Neuronal stem cell (in vitro differentiated cells): ENCODE measurements at regions not wholly inside any gene's neighbourhood (a gene's known extent, or its start where the extent isn't known, plus 50 kb on each side); places are given as distances from the start of the nearest gene placed in this dataset.

Source experiments
- DNase-seq: peaks from one replicate; pipeline ENCODE4 v3.0.0-alpha.2; 2013; ENCODE audit warnings: low spot score
- H2AFZ ChIP-seq: one replicate; pipeline ENCODE4 v1.6.1; 2013; ENCODE audit warnings: mild to moderate bottlenecking, low read length, inconsistent platforms
- H2AK5ac ChIP-seq: 2 replicates; pipeline ENCODE4 v1.6.1; 2013; ENCODE audit warnings: low read depth, mild to moderate bottlenecking, inconsistent platforms, low read length, moderate library complexity, mixed read lengths
- H2BK120ac ChIP-seq: 2 replicates; pipeline ENCODE4 v1.6.1; 2013; ENCODE audit warnings: low read depth, mild to moderate bottlenecking, inconsistent platforms, low read length, moderate library complexity, mixed read lengths
- H2BK12ac ChIP-seq: one replicate; pipeline ENCODE4 v1.6.1; 2013; ENCODE audit warnings: low read length, inconsistent platforms
- H2BK15ac ChIP-seq: 2 replicates; pipeline ENCODE4 v1.6.1; 2013; ENCODE audit warnings: mild to moderate bottlenecking, low read length, inconsistent platforms, mixed read lengths
- H2BK5ac ChIP-seq: one replicate; pipeline ENCODE4 v1.6.1; 2013; ENCODE audit warnings: inconsistent platforms, mild to moderate bottlenecking, low read length, moderate library complexity
- H3K14ac ChIP-seq: one replicate; pipeline ENCODE4 v1.6.1; 2013; ENCODE audit warnings: low read length, inconsistent platforms
- H3K18ac ChIP-seq: 2 replicates; pipeline ENCODE4 v1.6.1; 2013; ENCODE audit warnings: low read length, inconsistent platforms
- H3K23ac ChIP-seq: 2 replicates; pipeline ENCODE4 v1.6.1; 2013; ENCODE audit warnings: low read depth, mild to moderate bottlenecking, mixed read lengths, low read length, inconsistent platforms; ENCODE audit not compliant: poor library complexity
- H3K27ac ChIP-seq: replicated peaks from 3 replicates; pipeline ENCODE4 v1.5.1; 2013; ENCODE audit warnings: low read length, inconsistent platforms
- H3K27me3 ChIP-seq, 3 experiments: 2 replicates each; pipeline ENCODE4 v1.6.1; 2013; ENCODE audit warnings: low read length in 3 of 3, mild to moderate bottlenecking in 2 of 3, inconsistent platforms in 1 of 3, low read depth in 1 of 3, mixed read lengths in 1 of 3, moderate library complexity in 1 of 3; ENCODE audit not compliant: control insufficient read depth in 3 of 3, insufficient read depth in 3 of 3
- H3K36me3 ChIP-seq, 2 donors: replicated peaks in 1 of 2; 2 replicates each; pipeline ENCODE4 v1.6.1; 2013; ENCODE audit warnings: low read length in 2 of 2; ENCODE audit not compliant: control insufficient read depth in 2 of 2, insufficient read depth in 2 of 2
- H3K4ac ChIP-seq: 2 replicates; pipeline ENCODE4 v1.6.1; 2013; ENCODE audit warnings: inconsistent platforms, mild to moderate bottlenecking, low read length, moderate library complexity
- H3K4me1 ChIP-seq, 2 donors: 1 replicate in 1 of 2; 2 replicates in 1 of 2; pipeline ENCODE4 v1.6.1; 2013; ENCODE audit warnings: low read length in 2 of 2, low read depth in 1 of 2; ENCODE audit not compliant: control insufficient read depth in 2 of 2, insufficient read depth in 1 of 2
- H3K4me2 ChIP-seq: one replicate; pipeline ENCODE4 v1.6.1; 2013; ENCODE audit warnings: mild to moderate bottlenecking, low read length, inconsistent platforms; ENCODE audit not compliant: insufficient read depth, poor library complexity, severe bottlenecking
- H3K4me3 ChIP-seq, 2 donors: 2 replicates each; pipeline ENCODE4 v1.5.1; 2013; ENCODE audit warnings: low read length in 2 of 2, mild to moderate bottlenecking in 2 of 2, inconsistent platforms in 1 of 2, moderate library complexity in 1 of 2
- H3K79me1 ChIP-seq: one replicate; pipeline ENCODE4 v1.6.1; 2013; ENCODE audit warnings: low read depth, mild to moderate bottlenecking, inconsistent platforms, low read length, moderate library complexity
- H3K9ac ChIP-seq: one replicate; pipeline ENCODE4 v1.6.1; 2013; ENCODE audit warnings: mild to moderate bottlenecking, low read depth, low read length, inconsistent platforms; ENCODE audit not compliant: poor library complexity
- H3K9me3 ChIP-seq, 2 donors: replicated peaks in 1 of 2; 2 replicates each; pipeline versions ENCODE3 to v1.6.1; 2013; ENCODE audit warnings: low read length in 2 of 2, mild to moderate bottlenecking in 2 of 2, inconsistent platforms in 1 of 2, low read depth in 1 of 2, mixed read lengths in 1 of 2, moderate library complexity in 1 of 2; ENCODE audit not compliant: control insufficient read depth in 2 of 2, insufficient read depth in 1 of 2
- H4K8ac ChIP-seq: one replicate; pipeline ENCODE4 v1.6.1; 2013; ENCODE audit warnings: low read depth, mild to moderate bottlenecking, inconsistent platforms, low read length, moderate library complexity
- H4K91ac ChIP-seq: one replicate; pipeline ENCODE4 v1.6.1; 2013; ENCODE audit warnings: low read length, low read depth, mild to moderate bottlenecking, inconsistent platforms; ENCODE audit not compliant: poor library complexity
- whole genome bisulfite sequencing, 2 donors: extraction: QIAGEN DNeasy Blood & Tissue Kit; methylation state at CpG; one replicate each; pipeline ENCODE4 v1.1.7; 2013; ENCODE audit warnings: missing lambda C conversion rate in 2 of 2, mixed read lengths in 1 of 2; ENCODE audit not compliant: insufficient read length in 2 of 2, insufficient replicate concordance in 1 of 2; ENCODE audit errors: extremely low coverage in 2 of 2; 5-methylcytosine and 5-hydroxymethylcytosine counted together

DNA sequence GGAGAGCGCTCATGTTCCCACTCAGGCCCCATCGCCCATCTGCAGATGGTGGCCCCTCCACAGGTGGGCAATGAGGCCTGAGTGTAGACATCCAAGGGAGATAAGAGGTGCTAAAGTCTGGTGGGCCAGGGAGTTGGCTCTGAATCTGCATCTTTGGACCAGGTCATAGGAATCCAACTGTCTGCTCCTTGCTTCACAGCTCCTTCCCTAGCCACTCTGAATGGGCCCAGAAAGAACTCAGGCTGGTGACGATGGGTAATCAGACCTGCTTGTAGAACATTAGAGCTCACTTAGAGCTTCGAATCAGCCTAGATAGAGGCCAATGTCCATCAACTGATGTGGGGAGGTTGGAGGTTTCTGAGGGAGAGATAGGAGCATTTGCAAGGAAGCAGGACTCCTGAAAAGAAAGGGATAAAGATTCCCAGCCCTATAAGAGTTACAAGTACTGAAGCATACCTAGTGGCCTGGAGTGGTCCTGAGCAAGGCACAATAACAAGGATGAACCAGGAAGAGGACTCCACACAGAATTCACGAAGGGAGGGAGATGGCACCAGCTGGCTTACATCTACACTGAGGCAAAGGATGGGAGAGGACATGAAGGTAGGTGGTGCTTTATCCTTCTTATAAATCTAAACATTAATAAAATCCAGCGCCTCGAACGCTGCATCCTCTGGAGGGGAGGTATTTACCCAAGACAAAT lies 132.8 kb upstream of the ALDH1B1 start:
- Histone ChIP-seq H3K27ac (no peak overlapping the region), H4K91ac (no peak overlapping the region), H3K36me3 (no peaks in the 10 kb centered on the region), H3K9me3 (peaks cover 0 to 4% of the 10 kb centered on the region in 2 donors), H2BK15ac (no peak overlapping the region), H3K14ac (no peak overlapping the region), H3K27me3 (no peaks in the 10 kb centered on the region), H3K18ac (no peak overlapping the region), H3K4ac (no peak overlapping the region), H3K4me2 (no peak overlapping the region), H3K79me1 (no peaks in the 10 kb centered on the region), H2BK120ac (no peak overlapping the region), H2BK12ac (no peak overlapping the region), H3K4me3 (no peak overlapping the region), H3K4me1 (peaks cover 0 to 4% of the 10 kb centered on the region in 2 donors), H2AK5ac (no peak overlapping the region), H2AFZ (no peak overlapping the region), H2BK5ac (no peak overlapping the region), H3K23ac (no peak overlapping the region), H4K8ac (no peak overlapping the region), H3K9ac (no peak overlapping the region)
- no CpG with 5 or more reads among the region's 8 CpGs for WGBS, 2 donors
- DNase-seq: no peak

DNA sequence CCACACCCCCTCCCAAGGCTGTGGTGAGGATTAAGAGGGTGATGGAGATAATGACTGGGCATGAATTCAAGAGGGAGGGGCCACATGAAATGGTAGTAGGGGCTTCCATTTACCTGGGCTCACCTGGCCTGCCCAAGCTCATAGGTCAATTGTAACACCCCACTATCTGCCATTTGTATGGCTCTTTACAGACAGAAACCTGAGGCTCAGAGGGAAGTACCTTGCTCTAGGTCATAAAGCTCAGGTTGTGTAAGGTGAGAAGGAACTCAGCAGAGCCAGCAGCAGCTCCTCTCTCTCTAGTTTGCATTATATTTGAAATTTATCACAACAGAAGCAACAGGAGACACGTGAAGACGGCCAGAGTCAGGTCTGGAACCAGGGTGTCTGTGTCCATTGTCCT lies 133.4 kb upstream of the ALDH1B1 start:
- Histone ChIP-seq H3K4ac (no peak overlapping the region), H3K23ac (no peak overlapping the region), H3K79me1 (no peaks in the 10 kb centered on the region), H3K14ac (no peak overlapping the region), H3K18ac (no peak overlapping the region), H3K4me3 (no peak overlapping the region), H2BK120ac (no peak overlapping the region), H3K36me3 (no peaks in the 10 kb centered on the region), H3K4me1 (peaks cover 0 to 4% of the 10 kb centered on the region in 2 donors), H2BK12ac (no peak overlapping the region), H3K27me3 (peaks cover 0 to 4% (median 0%) of the 10 kb centered on the region in 3 experiments), H2AK5ac (no peak overlapping the region), H3K4me2 (no peak overlapping the region), H4K91ac (no peak overlapping the region), H3K27ac (no peak overlapping the region), H2BK5ac (no peak overlapping the region), H2AFZ (no peak overlapping the region), H3K9ac (no peak overlapping the region), H2BK15ac (no peak overlapping the region), H3K9me3 (peaks cover 0 to 4% of the 10 kb centered on the region in 2 donors), H4K8ac (no peak overlapping the region)
- no peak for DNase-seq
- WGBS, 2 donors: no CpG with 5 or more reads among the region's 2 CpGs

DNA sequence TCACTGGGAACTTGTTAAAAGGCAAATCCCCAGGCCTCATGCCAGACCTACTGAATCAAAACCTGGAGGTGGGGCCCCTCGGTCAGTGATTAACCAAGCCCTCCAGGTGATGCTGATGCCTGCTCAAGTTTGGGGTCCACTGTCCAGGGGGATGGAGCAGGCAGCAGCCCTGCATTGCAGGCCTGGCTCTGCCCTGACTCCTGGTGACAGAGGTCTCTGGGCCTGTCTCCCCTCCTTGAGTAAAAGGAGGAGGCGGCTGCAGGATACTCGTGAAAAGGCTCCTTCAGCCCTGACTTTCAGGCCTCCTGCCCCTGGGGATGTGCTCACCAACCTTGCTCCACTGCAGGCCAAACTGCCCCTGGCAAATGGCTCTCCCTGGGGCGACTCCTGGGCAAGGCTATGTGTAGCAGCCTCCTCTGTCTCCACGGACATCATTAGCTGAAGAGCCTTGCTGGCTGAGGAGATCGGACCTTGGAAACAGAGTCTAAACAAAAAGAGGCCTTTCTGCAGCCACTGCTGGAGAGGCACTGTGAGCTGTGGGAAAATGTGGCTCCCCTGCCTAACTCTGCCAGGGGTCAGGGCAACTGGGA lies 134.8 kb upstream of the ALDH1B1 start:
- no CpG with 5 or more reads among the region's 6 CpGs for WGBS, 2 donors
- Histone ChIP-seq H2BK5ac (no peak overlapping the region), H2BK12ac (peak overlapping the region; percentile 69), H3K27ac (no peak overlapping the region), H3K18ac (peak overlapping the region; percentile 31), H3K4me3 (no peak overlapping the region), H2BK120ac (peak overlapping the region; percentile 21), H4K8ac (no peak overlapping the region), H3K27me3 (peaks cover 0 to 4% (median 0%) of the 10 kb centered on the region in 3 experiments), H3K23ac (no peak overlapping the region), H2AK5ac (peak overlapping the region; percentile 50), H3K9ac (no peak overlapping the region), H3K14ac (peak overlapping the region; percentile 67), H4K91ac (no peak overlapping the region), H3K79me1 (no peaks in the 10 kb centered on the region), H2AFZ (no peak overlapping the region), H3K4me2 (no peak overlapping the region), H3K4ac (peak overlapping the region; percentile 38), H3K4me1 (peaks cover 0 to 4% of the 10 kb centered on the region in 2 donors), H2BK15ac (peak overlapping the region; percentile 14), H3K9me3 (peaks cover 0 to 2% of the 10 kb centered on the region in 2 donors), H3K36me3 (no peaks in the 10 kb centered on the region)
- DNase-seq: no peak

DNA sequence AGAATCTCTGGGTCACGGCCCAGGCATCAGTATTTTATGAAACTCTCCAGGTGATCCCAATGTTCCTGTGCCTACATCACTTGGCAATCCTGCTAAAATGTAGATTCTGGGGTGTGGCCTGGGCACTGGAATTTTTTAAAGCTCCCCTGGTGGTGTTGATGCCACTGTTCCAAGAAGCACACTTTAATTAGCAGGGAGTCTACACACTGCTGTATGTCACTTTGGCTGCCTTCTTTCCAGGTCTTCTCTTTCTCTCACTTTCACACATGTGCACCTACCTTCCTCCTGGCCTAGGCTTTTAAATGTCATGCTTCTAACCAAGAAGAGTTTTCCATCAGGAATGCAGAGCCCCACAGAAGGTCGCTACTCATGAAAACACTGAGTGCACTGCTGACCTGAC lies 136.0 kb upstream of the ALDH1B1 start:
- no peak overlapping the region for H2AFZ ChIP-seq
- no peak overlapping the region for H2BK12ac ChIP-seq
- H2BK15ac ChIP-seq: no peak overlapping the region
- H2BK5ac ChIP-seq: no peak overlapping the region
- peaks cover 0 to 2% of the 10 kb centered on the region in 2 donors for H3K9me3 ChIP-seq
- no peak overlapping the region for H2AK5ac ChIP-seq
- no peak overlapping the region for H4K91ac ChIP-seq
- no peaks in the 10 kb centered on the region for H3K79me1 ChIP-seq
- H3K4me2 ChIP-seq: no peak overlapping the region
- H3K14ac ChIP-seq: no peak overlapping the region
- H3K4me3 ChIP-seq: no peak overlapping the region
- no peak overlapping the region for H3K4ac ChIP-seq
- H3K27me3 ChIP-seq: peaks cover 0 to 4% (median 0%) of the 10 kb centered on the region in 3 experiments
- H3K27ac ChIP-seq: no peak overlapping the region
- peaks cover 0 to 4% of the 10 kb centered on the region in 2 donors for H3K4me1 ChIP-seq
- WGBS, 2 donors: no CpG with 5 or more reads among the region's 2 CpGs
- no peak overlapping the region for H3K9ac ChIP-seq
- no peak overlapping the region for H2BK120ac ChIP-seq
- no peak for DNase-seq
- no peaks in the 10 kb centered on the region for H3K36me3 ChIP-seq
- no peak overlapping the region for H4K8ac ChIP-seq
- no peak overlapping the region for H3K18ac ChIP-seq
- H3K23ac ChIP-seq: no peak overlapping the region
